ENCODE measurements at regions not wholly inside any gene's neighbourhood (a gene's known extent, or its start where the extent isn't known, plus 50 kb on each side); places are given as distances from the start of the nearest gene placed in this dataset.

- Histone ChIP-seq H2BK120ac (ENCODE audit: low read depth, low read length) (no peak overlapping the region), H3K9ac (ENCODE audit: low read depth, low read length, poor library complexity) (no peak overlapping the region), H3K27me3 (ENCODE audit: control insufficient read depth in 3 of 3, insufficient read depth in 3 of 3, low read depth in 1 of 3, low read length in 3 of 3) (peaks cover 0 to 61% (median 28%) of the 10 kb centered on the region in 3 experiments), H4K91ac (ENCODE audit: low read depth, low read length, poor library complexity) (no peak overlapping the region), H2BK15ac (ENCODE audit: low read length) (no peak overlapping the region), H3K4me2 (ENCODE audit: insufficient read depth, low read length, poor library complexity, severe bottlenecking) (no peak overlapping the region), H2BK5ac (ENCODE audit: low read length) (no peak overlapping the region), H3K18ac (ENCODE audit: low read length) (no peak overlapping the region), H3K36me3 (replicated peaks in 1 of 2; ENCODE audit: control insufficient read depth in 2 of 2, insufficient read depth in 2 of 2, low read length in 2 of 2) (no peaks in the 10 kb centered on the region), H2BK12ac (ENCODE audit: low read length) (no peak overlapping the region), H3K79me1 (ENCODE audit: low read depth, low read length) (peaks cover 2% of the 10 kb centered on the region), H2AK5ac (ENCODE audit: low read depth, low read length) (no peak overlapping the region), H3K27ac (replicated peaks; ENCODE audit: low read length) (no peak overlapping the region), H3K23ac (ENCODE audit: low read depth, low read length, poor library complexity) (no peak overlapping the region), H3K14ac (ENCODE audit: low read length) (no peak overlapping the region), H3K4ac (ENCODE audit: low read length) (no peak overlapping the region), H3K4me1 (ENCODE audit: control insufficient read depth in 2 of 2, insufficient read depth in 1 of 2, low read depth in 1 of 2, low read length in 2 of 2) (peaks cover 5 to 8% of the 10 kb centered on the region in 2 donors), H3K9me3 (replicated peaks in 1 of 2; ENCODE audit: control insufficient read depth in 2 of 2, insufficient read depth in 1 of 2, low read depth in 1 of 2, low read length in 2 of 2) (peaks cover 0 to 2% of the 10 kb centered on the region in 2 donors), H4K8ac (ENCODE audit: low read depth, low read length) (no peak overlapping the region), H3K4me3 (ENCODE audit: low read length in 2 of 2) (peak overlapping the region in 1 of 2 donors; percentile 69), H2AFZ (ENCODE audit: low read length) (no peak overlapping the region)
- DNase-seq (ENCODE audit: low spot score): no peak
- no CpG with 5 or more reads among the region's 21 CpGs for WGBS, 2 donors (ENCODE audit: extremely low coverage in 2 of 2, insufficient read length in 2 of 2, insufficient replicate concordance in 1 of 2)
These were observed 59.8 kb downstream of the MRM1 start for GRCh38 chr17:36661047-36661666.

- Histone ChIP-seq H3K79me1 (ENCODE audit: low read depth, low read length) (peaks cover 2% of the 10 kb centered on the region), H2BK120ac (ENCODE audit: low read depth, low read length) (no peak overlapping the region), H3K27ac (replicated peaks; ENCODE audit: low read length) (no peak overlapping the region), H2BK5ac (ENCODE audit: low read length) (no peak overlapping the region), H4K91ac (ENCODE audit: low read depth, low read length, poor library complexity) (no peak overlapping the region), H3K9me3 (replicated peaks in 1 of 2; ENCODE audit: control insufficient read depth in 2 of 2, insufficient read depth in 1 of 2, low read depth in 1 of 2, low read length in 2 of 2) (peaks cover 0 to 2% of the 10 kb centered on the region in 2 donors), H3K4me1 (ENCODE audit: control insufficient read depth in 2 of 2, insufficient read depth in 1 of 2, low read depth in 1 of 2, low read length in 2 of 2) (peaks cover 5 to 8% of the 10 kb centered on the region in 2 donors), H2BK12ac (ENCODE audit: low read length) (no peak overlapping the region), H3K36me3 (replicated peaks in 1 of 2; ENCODE audit: control insufficient read depth in 2 of 2, insufficient read depth in 2 of 2, low read length in 2 of 2) (no peaks in the 10 kb centered on the region), H3K14ac (ENCODE audit: low read length) (peak overlapping the region; percentile 59), H3K9ac (ENCODE audit: low read depth, low read length, poor library complexity) (peak overlapping the region; percentile 72), H3K23ac (ENCODE audit: low read depth, low read length, poor library complexity) (peak overlapping the region; percentile 46), H3K4ac (ENCODE audit: low read length) (no peak overlapping the region), H2AK5ac (ENCODE audit: low read depth, low read length) (no peak overlapping the region), H2BK15ac (ENCODE audit: low read length) (no peak overlapping the region), H3K18ac (ENCODE audit: low read length) (no peak overlapping the region), H3K27me3 (ENCODE audit: control insufficient read depth in 3 of 3, insufficient read depth in 3 of 3, low read depth in 1 of 3, low read length in 3 of 3) (peaks cover 0 to 56% (median 22%) of the 10 kb centered on the region in 3 experiments), H2AFZ (ENCODE audit: low read length) (no peak overlapping the region), H3K4me2 (ENCODE audit: insufficient read depth, low read length, poor library complexity, severe bottlenecking) (no peak overlapping the region), H4K8ac (ENCODE audit: low read depth, low read length) (no peak overlapping the region), H3K4me3 (ENCODE audit: low read length in 2 of 2) (peak overlapping the region in 1 of 2 donors; percentile 69)
- WGBS, 2 donors (ENCODE audit: extremely low coverage in 2 of 2, insufficient read length in 2 of 2, insufficient replicate concordance in 1 of 2): no CpG with 5 or more reads among the region's 9 CpGs
- DNase-seq (ENCODE audit: low spot score): no peak
These were observed 60.3 kb downstream of the MRM1 start for GRCh38 chr17:36661688-36662087.

DNA sequence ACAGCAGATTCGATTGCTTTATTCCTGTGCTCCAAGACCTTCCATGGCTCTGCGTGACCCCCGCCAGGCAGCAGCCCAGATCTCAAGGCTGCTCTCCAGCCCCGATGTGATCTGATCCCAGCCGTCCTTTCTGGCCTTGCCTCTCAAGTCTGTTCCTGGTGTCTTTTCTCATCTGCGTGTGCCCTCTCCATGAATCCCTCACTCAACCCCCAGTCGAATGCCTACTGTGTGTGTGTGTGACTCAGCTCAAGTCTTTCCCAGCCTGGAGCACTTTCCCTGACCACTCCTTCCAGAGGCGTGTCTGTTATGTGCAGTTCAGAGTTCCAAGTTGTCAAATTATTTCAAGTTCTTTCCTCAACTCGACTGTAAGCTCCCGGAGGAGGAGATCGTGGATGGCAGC, 64.0 kb downstream of the MRM1 start:
- no peak for DNase-seq (ENCODE audit: low spot score)
- Histone ChIP-seq H3K36me3 (replicated peaks in 1 of 2; ENCODE audit: control insufficient read depth in 2 of 2, insufficient read depth in 2 of 2, low read length in 2 of 2) (no peaks in the 10 kb centered on the region), H3K27me3 (ENCODE audit: control insufficient read depth in 3 of 3, insufficient read depth in 3 of 3, low read depth in 1 of 3, low read length in 3 of 3) (peaks cover 0 to 34% (median 3%) of the 10 kb centered on the region in 3 experiments), H2BK12ac (ENCODE audit: low read length) (no peak overlapping the region), H3K27ac (replicated peaks; ENCODE audit: low read length) (no peak overlapping the region), H3K79me1 (ENCODE audit: low read depth, low read length) (peaks cover 2% of the 10 kb centered on the region), H2BK5ac (ENCODE audit: low read length) (no peak overlapping the region), H3K4ac (ENCODE audit: low read length) (no peak overlapping the region), H4K91ac (ENCODE audit: low read depth, low read length, poor library complexity) (no peak overlapping the region), H2BK120ac (ENCODE audit: low read depth, low read length) (no peak overlapping the region), H3K4me3 (ENCODE audit: low read length in 2 of 2) (no peak overlapping the region), H3K4me2 (ENCODE audit: insufficient read depth, low read length, poor library complexity, severe bottlenecking) (no peak overlapping the region), H3K9me3 (replicated peaks in 1 of 2; ENCODE audit: control insufficient read depth in 2 of 2, insufficient read depth in 1 of 2, low read depth in 1 of 2, low read length in 2 of 2) (peaks cover 0 to 2% of the 10 kb centered on the region in 2 donors), H4K8ac (ENCODE audit: low read depth, low read length) (no peak overlapping the region), H3K23ac (ENCODE audit: low read depth, low read length, poor library complexity) (no peak overlapping the region), H2AK5ac (ENCODE audit: low read depth, low read length) (no peak overlapping the region), H3K14ac (ENCODE audit: low read length) (no peak overlapping the region), H3K4me1 (ENCODE audit: control insufficient read depth in 2 of 2, insufficient read depth in 1 of 2, low read depth in 1 of 2, low read length in 2 of 2) (peaks cover 2 to 8% of the 10 kb centered on the region in 2 donors), H3K18ac (ENCODE audit: low read length) (peak overlapping the region; percentile 73), H2AFZ (ENCODE audit: low read length) (no peak overlapping the region), H2BK15ac (ENCODE audit: low read length) (no peak overlapping the region), H3K9ac (ENCODE audit: low read depth, low read length, poor library complexity) (no peak overlapping the region)
- no CpG with 5 or more reads among the region's 11 CpGs for WGBS, 2 donors (ENCODE audit: extremely low coverage in 2 of 2, insufficient read length in 2 of 2, insufficient replicate concordance in 1 of 2)

- no peak for DNase-seq (ENCODE audit: low spot score)
- Histone ChIP-seq H2BK120ac (ENCODE audit: low read depth, low read length) (no peak overlapping the region), H3K79me1 (ENCODE audit: low read depth, low read length) (no peaks in the 10 kb centered on the region), H2BK12ac (ENCODE audit: low read length) (no peak overlapping the region), H4K8ac (ENCODE audit: low read depth, low read length) (no peak overlapping the region), H2AFZ (ENCODE audit: low read length) (no peak overlapping the region), H3K27ac (replicated peaks; ENCODE audit: low read length) (no peak overlapping the region), H2BK5ac (ENCODE audit: low read length) (no peak overlapping the region), H2BK15ac (ENCODE audit: low read length) (no peak overlapping the region), H3K4me3 (ENCODE audit: low read length in 2 of 2) (no peak overlapping the region), H2AK5ac (ENCODE audit: low read depth, low read length) (no peak overlapping the region), H3K4ac (ENCODE audit: low read length) (no peak overlapping the region), H3K23ac (ENCODE audit: low read depth, low read length, poor library complexity) (no peak overlapping the region), H3K9ac (ENCODE audit: low read depth, low read length, poor library complexity) (no peak overlapping the region), H3K14ac (ENCODE audit: low read length) (no peak overlapping the region), H3K36me3 (replicated peaks in 1 of 2; ENCODE audit: control insufficient read depth in 2 of 2, insufficient read depth in 2 of 2, low read length in 2 of 2) (no peaks in the 10 kb centered on the region), H3K4me2 (ENCODE audit: insufficient read depth, low read length, poor library complexity, severe bottlenecking) (no peak overlapping the region), H4K91ac (ENCODE audit: low read depth, low read length, poor library complexity) (no peak overlapping the region), H3K27me3 (ENCODE audit: control insufficient read depth in 3 of 3, insufficient read depth in 3 of 3, low read depth in 1 of 3, low read length in 3 of 3) (peaks cover 0 to 35% (median 0%) of the 10 kb centered on the region in 3 experiments), H3K18ac (ENCODE audit: low read length) (no peak overlapping the region), H3K9me3 (replicated peaks in 1 of 2; ENCODE audit: control insufficient read depth in 2 of 2, insufficient read depth in 1 of 2, low read depth in 1 of 2, low read length in 2 of 2) (no peaks in the 10 kb centered on the region), H3K4me1 (ENCODE audit: control insufficient read depth in 2 of 2, insufficient read depth in 1 of 2, low read depth in 1 of 2, low read length in 2 of 2) (peaks cover 0 to 6% of the 10 kb centered on the region in 2 donors)
- no CpG with 5 or more reads among the region's 2 CpGs for WGBS, 2 donors (ENCODE audit: extremely low coverage in 2 of 2, insufficient read length in 2 of 2, insufficient replicate concordance in 1 of 2)
These were observed 66.5 kb downstream of the MRM1 start for GRCh38 chr17:36667922-36668321.

Measured in neuronal stem cell (in vitro differentiated cells).